ENCODE measurements at regions not wholly inside any gene's neighbourhood (a gene's known extent, or its start where the extent isn't known, plus 50 kb on each side); places are given as distances from the start of the nearest gene placed in this dataset.

DNA sequence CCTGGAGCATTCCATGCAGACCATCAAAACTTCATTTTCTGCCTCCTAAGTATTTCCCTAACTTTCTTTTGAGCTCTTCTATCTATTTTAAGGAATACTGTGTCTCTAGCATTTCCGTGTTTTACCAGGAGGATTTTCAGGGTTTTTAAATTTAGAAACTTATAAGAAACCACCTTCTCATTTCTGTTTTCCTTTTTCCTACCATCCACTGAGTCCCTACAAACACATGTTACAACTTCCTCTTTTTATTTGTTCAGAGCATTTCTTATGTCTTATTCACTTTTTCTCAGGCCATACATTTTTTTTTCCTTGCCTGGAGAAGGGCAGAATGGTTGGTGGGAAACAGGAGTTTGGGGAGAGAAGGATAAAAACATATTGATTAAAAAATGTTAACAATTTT, 130.0 kb upstream of the BMP5 start:
- TF ChIP-seq, protein P1, sequence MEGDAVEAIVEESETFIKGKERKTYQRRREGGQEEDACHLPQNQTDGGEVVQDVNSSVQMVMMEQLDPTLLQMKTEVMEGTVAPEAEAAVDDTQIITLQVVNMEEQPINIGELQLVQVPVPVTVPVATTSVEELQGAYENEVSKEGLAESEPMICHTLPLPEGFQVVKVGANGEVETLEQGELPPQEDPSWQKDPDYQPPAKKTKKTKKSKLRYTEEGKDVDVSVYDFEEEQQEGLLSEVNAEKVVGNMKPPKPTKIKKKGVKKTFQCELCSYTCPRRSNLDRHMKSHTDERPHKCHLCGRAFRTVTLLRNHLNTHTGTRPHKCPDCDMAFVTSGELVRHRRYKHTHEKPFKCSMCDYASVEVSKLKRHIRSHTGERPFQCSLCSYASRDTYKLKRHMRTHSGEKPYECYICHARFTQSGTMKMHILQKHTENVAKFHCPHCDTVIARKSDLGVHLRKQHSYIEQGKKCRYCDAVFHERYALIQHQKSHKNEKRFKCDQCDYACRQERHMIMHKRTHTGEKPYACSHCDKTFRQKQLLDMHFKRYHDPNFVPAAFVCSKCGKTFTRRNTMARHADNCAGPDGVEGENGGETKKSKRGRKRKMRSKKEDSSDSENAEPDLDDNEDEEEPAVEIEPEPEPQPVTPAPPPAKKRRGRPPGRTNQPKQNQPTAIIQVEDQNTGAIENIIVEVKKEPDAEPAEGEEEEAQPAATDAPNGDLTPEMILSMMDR (IDR thresholded peaks at IDR 0.05; ENCODE audit: insufficient read depth, low read depth, low read length), result no peak

DNA sequence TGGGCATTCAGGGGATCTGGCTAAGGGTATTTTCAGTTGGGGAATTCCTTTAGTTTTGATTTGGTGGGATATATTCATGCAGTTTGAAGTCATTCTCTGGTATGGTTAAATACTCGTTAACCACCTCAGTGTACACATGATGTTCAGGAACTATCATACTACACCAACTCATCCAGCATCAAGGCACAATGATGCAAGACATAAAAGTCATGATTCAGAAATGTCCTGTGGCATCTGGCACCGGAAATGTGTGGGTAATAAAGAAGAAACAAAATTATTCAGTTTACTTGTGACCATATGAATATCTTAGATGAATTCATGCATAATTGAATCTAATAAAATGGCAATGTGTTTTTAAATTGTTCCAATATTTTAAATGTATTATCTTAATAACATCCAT, 129.0 kb upstream of the BMP5 start:
- no peak for DNase-seq (ENCODE audit: low read depth)
- no peak overlapping the region for H3K4me3 ChIP-seq (ENCODE audit: low read depth, low read length)
- TF ChIP-seq, protein P1 (IDR thresholded peaks at IDR 0.05; ENCODE audit: insufficient read depth, low read depth, low read length), result no peak

More for the DNA sequence above, 130.0 kb upstream of the BMP5 start:
- no peak overlapping the region for H3K4me3 ChIP-seq (ENCODE audit: low read depth, low read length)
- no peak for DNase-seq (ENCODE audit: low read depth)

DNA sequence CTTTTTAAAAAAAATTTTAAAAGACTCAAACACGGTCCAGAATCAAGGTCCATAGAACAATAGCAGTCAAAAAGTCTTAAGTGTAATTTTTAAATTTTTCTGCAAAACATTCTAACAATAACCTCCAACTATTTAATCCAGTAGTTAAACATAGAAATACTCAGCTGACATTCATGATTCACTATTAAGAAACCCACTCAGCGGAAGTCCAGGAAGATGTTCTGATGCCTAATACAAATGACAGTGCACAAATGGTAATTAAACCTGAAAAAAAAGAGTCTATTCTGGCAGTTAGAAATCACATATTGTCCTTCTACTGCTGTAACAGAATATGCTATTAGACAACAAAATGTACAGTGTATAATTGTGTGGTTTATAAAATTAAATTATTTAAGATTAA, 128.2 kb upstream of the BMP5 start:
- no peak for DNase-seq (ENCODE audit: low read depth)
- H3K4me3 ChIP-seq (ENCODE audit: low read depth, low read length), result no peak overlapping the region
- TF ChIP-seq, protein P1 (IDR thresholded peaks at IDR 0.05; ENCODE audit: insufficient read depth, low read depth, low read length), result no peak

DNA sequence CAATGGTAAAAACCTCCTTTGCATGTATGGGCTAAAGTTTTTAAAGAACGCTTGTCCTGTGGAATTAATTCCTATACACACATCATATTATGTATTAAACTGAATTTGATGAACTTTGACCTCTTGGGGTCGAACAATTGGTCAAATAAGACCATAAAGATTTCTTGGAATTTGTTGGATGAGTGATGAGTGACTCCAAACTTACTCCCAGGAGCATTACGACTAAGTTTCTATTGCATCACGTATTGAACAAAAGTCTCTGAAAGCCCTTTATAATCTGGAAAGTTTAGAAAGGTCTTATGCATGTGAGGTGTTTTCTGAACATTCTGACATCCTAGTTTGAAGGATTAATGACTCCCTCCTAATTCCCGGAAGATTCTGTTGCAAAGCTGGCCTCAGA, 126.9 kb upstream of the BMP5 start:
- TF ChIP-seq, protein P1 (IDR thresholded peaks at IDR 0.05; ENCODE audit: insufficient read depth, low read depth, low read length), result no peak
- DNase-seq (ENCODE audit: low read depth), result no peak
- no peak overlapping the region for H3K4me3 ChIP-seq (ENCODE audit: low read depth, low read length)

DNA sequence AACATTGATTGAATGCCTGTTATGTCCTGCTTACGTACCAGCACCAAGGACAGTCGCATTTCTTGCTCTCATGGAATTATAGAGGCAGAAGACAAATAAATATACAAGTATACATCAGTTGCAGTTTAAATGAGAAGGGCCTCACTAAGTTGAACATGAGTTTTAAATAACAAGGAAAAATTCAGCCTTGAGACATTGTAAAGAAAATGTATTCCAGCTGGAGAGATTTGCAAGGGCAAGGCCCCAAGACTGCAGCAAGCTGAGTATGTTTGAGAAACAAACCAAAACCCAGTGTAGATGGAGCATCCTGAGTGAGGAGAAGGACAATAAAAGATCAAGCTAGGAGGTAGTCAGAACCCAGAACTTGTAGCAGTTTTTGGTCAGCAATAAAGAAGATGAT, 123.2 kb upstream of the BMP5 start:
- TF ChIP-seq, protein P1 (IDR thresholded peaks at IDR 0.05; ENCODE audit: insufficient read depth, low read depth, low read length), result no peak
- H3K4me3 ChIP-seq (ENCODE audit: low read depth, low read length), result no peak overlapping the region
- no peak for DNase-seq (ENCODE audit: low read depth)

GRCh38 chr6:55997223-55997874, 122.0 kb upstream of the BMP5 start:
- TF ChIP-seq, protein P1 (IDR thresholded peaks at IDR 0.05; ENCODE audit: insufficient read depth, low read depth, low read length), result no peak

GRCh38 chr6:55994531-55994930, 119.1 kb upstream of the BMP5 start:
- TF ChIP-seq, protein P1 (IDR thresholded peaks at IDR 0.05; ENCODE audit: insufficient read depth, low read depth, low read length), result no peak
- no peak overlapping the region for H3K4me3 ChIP-seq (ENCODE audit: low read depth, low read length)
- DNase-seq (ENCODE audit: low read depth), result no peak

More at GRCh38 chr6:55997223-55997874, 122.0 kb upstream of the BMP5 start:
- no peak overlapping the region for H3K4me3 ChIP-seq (ENCODE audit: low read depth, low read length)
- DNase-seq (ENCODE audit: low read depth), result no peak

Measured in fibroblast of villous mesenchyme (primary cell).